Astrocyte (in vitro differentiated cells and primary cell): ENCODE measurements at regions not wholly inside any gene's neighbourhood (a gene's known extent, or its start where the extent isn't known, plus 50 kb on each side); places are given as distances from the start of the nearest gene placed in this dataset.

ENCODE experiments used
- CTCF ChIP-seq: IDR thresholded peaks from 2 replicates; pipeline ENCODE4 v1.5.1; 2011; ENCODE audit warnings: low read depth, mild to moderate bottlenecking, inconsistent platforms, low read length, moderate library complexity; ENCODE audit not compliant: insufficient read depth
- EZH2 ChIP-seq: IDR thresholded peaks from 2 replicates; pipeline ENCODE4 v1.6.1; 2012; ENCODE audit warnings: mild to moderate bottlenecking, low read length, inconsistent platforms; ENCODE audit not compliant: insufficient read depth

- TF ChIP-seq CTCF, result no peak
- no peak for TF ChIP-seq EZH2
Observed at GRCh38 chr6:71153755-71154325, 134.8 kb upstream of the OGFRL1 start.
